Embryonic facial prominence (tissue), 1 donor: ENCODE measurements at regions not wholly inside any gene's neighbourhood (a gene's known extent, or its start where the extent isn't known, plus 50 kb on each side); places are given as distances from the start of the nearest gene placed in this dataset.
"Not testable (repeated sequence)": the region's sequence is repeated elsewhere in the genome, so short reads cannot be mapped to it uniquely, and the experiment has no call there.

Experiments
- DNase-seq: peaks from one replicate; pipeline ENCODE4 v3.0.0-alpha.2; 2016; ENCODE audit errors: extremely low spot score

DNA sequence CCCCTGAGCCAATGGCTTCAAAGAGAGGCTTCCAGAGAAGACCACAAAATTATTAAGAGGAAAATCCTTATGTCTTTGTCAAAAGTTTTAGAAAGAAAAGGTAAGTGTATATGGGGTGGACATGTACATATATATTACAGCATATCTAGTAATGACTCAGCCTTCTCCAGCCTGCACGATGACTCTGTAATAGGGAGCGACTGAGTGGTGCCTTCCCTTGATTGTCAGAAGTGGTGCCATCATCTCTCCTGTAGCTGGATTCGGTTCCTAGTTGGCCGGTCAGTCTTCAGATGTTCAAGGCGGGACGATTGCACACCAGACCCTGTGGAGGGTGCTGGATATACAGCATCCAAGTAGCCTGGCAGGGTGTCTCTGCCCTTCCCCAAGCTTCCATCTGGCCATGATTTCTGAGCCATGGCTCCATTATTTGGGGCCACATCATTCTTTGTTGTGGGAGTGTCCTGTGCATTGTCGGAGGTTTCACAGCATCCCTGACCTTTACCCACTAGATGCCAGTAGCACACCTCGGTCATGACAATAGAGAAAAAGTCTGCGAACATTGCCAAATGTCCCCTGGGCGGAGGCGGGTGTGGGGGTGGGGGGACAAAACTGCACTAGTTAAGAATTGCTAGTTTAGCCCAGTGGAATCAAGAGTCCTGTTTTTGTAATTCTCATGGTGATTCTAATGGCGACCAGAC, 206.2 kb upstream of the KAZN start:
- DNase-seq: no peak

DNA sequence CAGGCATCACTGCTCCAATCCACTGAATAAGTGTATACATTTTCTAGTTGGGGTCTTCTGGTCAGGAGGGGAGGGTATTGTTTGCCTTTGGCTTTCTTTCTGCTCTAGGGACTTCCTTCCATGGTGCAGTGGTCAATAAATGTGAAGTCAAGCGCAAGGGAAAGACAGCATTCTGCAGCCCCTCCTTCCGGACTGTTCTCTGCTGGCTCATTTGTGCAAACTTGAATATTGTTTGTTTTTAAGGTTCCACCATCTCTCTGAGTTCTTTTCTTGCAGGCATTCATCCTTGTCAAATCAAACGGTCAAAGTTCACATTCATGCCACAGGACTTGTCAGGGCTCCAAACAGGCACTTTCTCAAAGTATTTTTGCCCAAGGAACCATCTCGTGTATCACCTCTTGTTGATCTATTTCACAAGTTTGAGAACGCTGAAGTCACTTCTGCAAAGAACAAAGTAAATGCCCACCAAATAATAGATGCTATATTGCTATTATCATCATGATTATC, 205.6 kb upstream of the KAZN start:
- DNase-seq: no peak

DNA sequence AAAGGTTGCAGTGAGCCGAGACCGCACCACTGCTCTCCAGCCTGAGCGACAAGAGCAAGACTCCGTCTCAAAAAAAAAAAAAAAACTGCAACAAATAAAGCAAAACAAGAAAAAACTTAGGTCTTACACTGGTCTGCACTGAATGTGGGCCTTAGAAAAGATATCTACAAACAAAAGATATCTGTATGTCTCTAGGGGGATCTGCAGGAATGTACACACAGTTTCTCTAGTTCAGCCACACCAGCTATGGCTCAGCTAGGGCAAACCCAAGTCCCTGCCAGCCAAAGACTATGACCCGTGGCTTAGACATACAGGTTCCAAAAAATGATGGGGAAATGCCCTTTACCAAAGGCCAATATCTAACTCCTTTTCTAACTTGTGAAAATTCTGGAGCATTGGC, 202.4 kb upstream of the KAZN start:
- no peak for DNase-seq

DNA sequence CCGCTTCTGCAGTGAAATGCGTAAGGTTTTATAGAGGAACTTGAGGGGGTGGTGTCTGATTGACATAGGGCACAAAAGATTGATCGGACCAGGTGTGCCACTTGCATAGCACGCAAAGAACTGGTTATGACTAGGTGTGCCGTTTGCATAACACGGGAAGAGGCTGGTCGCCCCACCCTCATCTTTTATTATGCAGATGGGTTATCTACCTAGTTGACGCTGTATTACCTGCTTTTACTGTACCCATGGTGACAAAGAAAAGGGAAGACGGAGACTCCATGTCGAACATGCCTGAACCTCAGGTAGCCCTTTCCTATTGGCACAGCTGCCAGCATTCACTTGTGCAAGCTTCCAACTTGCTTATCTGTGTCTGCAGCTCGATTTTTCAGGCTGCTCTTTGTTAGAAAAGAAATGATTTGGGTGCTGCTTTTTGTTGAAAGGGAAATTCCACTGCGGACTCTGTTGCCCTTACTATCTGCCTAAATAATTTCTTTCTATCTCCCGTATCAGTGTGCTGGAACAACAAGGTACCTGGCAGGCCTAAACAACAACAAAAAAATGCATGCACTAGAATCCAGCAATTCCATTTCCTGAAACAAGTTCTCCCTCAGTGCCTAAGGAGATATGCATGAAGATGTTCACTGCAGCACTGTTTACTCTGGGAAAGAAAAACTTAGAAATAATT, 194.4 kb upstream of the KAZN start:
- DNase-seq: no peak

DNA sequence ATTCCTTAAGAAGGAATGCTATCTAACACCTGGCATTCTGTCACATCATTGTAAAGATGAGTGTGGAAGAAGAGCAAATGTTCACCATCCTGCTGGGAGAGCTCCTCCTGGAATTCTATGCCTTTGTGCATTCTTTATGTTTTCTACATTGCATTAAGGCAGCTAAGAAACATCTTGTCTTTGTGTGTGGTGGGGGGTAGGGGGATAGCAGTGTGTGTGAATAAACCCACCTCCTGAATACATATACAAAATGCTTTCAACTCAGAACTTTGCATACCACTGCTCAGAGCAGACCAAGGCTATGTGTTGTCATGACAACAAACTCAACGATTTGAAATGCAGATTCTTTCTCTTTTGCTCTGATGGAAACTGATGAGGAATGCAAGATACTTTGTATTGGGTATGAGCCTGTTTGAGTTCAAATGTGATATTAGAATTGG, 193.6 kb upstream of the KAZN start:
- DNase-seq: no peak

DNA sequence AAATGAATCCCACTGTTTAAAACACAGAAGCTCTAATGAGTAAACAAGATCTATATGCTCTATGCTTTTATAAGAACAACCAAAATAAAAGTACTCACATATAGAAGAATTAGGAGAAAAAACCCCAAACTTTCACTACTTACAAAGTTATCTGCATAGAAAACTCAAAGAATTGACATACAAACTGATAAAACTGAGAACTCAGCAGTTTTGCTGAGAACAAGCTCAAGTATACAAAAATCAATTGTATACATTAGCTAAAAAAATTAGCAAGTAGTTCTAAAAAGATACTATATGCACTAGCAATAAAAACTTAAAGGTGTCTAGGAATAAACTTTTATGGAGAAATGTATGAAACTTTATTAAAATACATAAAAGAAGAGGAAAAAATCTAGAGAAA, 186.2 kb upstream of the KAZN start:
- DNase-seq: no peak

DNA sequence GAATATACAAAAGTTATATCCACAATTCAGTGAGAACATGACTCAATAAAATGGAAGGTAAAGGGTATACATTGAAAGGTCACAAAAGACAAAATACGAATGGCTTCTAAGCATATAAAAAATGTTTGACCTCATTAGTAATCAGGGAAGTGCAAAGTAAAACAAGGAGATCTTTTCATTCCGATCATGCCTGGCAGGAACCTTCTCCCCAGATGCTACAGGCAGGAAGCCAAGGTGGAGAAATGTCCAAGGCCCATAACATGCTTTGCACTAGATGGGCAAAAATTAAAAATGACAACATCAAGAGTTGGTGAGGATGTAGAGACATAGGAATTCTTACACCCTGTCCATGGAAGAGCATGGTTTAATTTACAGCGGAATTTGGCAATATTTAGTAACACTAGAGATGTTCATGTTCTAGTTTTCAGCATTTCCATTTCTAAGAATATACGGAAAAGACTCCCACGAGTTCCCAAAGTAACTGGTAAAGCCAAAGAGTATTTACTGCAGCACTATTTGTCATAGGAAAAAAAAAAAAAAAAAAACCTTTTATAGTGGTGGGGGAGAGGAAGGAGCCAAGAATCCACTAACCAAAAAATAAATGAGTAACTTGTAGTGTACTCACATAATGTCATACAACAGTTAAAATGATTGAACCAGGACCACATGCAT, 184.5 kb upstream of the KAZN start:
- DNase-seq: no peak

DNA sequence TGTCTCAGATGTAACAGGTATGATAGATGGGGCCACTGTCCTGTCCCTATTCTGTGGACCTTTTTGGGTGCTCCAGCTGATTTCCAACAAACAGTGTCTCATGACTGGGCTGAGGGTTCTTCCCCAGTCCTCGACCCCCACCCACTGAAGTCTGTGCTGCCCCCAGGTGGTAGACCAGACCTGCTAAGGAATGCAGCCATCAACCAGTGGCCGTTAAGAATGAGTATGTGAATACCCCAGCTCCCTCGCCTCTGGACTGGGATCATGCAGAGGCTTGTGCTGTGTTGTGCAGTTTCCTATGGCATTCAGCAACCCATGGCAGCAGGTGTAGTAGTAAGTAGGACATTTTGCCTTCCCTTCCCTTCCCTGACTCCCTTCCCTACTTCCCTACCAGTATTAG, 183.1 kb upstream of the KAZN start:
- no peak for DNase-seq

DNA sequence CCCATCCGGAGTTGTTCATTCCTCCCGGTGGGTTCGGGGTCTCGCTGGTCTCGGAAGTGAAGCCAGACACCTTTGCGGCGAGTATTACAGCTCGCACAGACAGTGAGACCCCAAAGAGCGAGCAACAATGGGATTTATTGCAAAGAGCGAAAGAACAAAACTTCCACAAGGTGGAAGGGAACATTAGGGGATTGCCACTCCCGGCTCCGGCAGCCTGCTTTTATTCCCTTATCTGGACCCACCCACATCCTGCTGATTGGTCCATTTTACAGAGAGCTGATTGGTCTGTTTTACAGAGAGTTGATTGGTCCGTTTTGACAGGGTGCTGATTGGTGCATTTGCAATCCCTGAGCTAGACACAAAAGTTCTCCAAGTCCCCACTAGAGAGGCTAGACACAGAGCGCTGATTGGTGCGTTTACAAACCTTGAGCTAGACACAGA, 178.7 kb upstream of the KAZN start:
- not testable (repeated sequence) for DNase-seq

DNA sequence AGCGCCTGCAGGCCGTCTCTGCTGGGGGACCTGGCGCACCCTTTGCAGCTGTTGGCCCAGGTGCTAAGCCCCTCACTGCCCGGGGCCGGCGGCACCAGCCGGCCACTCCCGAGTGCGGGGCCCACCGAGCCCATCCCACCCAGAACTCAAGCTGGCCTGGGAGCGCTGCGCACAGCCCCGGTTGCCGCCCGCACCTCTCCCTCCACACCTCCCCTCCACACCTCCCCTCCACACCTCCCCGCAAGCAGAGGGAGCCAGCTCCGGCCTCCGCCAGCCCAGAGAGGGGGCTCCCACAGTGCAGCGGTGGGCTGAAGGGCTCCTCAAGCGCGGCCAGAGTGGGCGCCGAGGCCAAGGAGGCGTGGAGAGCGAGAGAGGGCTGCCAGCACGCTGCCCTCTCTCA, 177.8 kb upstream of the KAZN start:
- DNase-seq: no peak

DNA sequence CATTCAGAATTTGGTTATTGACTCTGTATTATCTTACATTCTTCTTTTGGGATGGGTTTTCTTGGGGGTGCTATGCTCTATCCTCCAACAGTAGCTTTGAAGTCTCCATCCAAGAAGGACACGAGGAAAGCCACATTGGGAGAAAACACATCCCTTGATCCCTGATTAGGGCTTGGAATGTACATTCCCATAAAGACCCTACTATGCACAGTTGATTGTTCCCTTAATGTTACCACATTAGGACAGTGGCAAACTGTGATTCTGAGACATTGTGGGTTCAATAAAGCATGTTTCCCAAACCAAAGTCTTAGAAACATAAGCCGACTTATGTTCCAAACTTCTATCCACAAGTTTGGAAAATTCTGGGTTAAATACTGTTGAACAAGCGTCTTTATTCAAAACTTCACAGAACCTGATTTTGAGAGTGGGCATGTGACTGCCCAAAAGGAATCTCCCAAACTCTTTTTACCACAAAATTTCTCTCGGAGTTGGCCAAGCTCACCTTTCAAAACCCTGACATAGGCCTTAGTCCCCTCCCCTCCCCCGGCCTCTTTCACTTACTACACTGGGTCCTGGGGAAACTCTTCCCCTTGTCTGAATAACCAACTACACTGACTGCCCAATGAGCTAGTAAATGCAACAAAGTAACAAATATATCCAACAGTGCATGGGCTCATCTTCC, 177.0 kb upstream of the KAZN start:
- DNase-seq: no peak

DNA sequence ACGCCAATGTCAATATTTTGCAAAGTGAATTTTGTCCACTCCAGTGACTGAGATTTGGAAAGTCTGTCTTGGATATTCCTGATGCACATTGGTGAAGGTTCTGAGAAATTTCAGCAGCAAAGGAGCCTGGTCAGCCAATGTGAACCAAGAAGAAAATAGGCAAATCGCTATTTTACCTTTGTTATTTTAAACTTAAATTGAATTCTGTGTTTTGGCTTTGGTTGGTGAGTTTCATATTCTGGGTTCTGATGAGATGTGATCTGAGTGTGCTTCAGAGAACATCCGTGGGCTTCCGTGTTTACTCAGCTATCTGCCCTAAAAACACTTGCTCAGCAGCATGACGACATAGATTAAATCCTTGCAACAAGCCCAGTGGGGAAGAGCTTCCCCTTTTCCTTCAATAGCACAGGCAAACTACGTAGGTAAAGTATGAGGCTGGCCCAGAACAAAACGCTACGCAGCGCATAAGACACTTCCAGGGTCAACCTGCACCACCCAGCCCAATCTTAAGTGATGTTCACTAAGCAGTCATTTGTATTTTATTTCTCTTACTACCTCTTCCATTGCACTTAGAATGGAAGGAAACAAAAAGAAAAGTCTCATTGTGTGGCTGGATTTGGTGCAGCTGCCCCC, 176.4 kb upstream of the KAZN start:
- DNase-seq: no peak

DNA sequence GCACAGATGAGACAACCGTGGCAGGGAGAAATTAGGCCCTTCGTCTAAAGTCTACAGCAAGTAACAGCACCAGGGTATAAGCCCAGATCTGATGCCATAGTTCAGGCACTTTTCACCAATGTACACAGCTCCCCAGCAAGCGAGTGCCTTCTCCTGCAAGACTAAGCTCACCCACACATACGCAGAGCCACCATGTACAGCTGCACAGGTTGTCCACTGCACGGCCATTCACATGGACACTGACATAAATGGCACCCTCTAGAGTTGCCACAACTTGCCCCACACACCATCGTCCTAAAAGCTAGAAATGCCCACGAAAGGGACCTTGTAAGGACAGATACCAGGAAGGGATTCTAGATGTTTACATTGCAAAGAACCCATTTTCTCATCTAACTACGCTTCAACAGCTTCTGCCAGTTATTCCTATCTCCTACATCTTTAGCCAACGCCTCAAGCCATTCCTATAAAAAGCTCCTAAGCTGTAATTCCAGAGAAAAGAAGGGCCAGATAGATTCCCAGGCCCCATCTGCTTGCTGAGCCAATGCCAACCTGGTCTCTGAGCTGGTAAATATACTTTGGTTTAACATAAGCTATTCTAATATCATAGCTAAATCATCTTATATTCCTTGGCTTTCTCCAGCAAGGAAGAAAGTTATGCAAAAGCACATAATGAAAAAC, 174.0 kb upstream of the KAZN start:
- DNase-seq: no peak

DNA sequence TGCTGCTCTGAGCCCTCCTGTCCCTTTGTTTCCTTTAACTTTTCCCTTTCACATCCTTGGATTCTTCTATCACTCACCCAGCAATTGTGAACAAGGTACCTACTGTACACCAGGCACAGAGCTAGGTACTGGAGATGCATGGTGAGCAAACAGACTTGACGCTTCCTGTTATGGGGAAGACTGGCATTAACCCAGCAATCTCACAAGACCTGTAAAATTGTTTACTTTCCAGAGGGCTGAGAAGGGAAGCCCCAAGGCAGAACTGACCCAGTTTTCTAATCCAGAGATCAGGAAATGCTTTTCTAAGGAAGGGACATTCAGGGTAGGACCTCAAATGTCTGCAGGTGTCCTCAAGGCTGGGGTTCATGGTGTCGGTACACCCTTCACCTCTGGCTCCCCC, 171.6 kb upstream of the KAZN start:
- DNase-seq: no peak

DNA sequence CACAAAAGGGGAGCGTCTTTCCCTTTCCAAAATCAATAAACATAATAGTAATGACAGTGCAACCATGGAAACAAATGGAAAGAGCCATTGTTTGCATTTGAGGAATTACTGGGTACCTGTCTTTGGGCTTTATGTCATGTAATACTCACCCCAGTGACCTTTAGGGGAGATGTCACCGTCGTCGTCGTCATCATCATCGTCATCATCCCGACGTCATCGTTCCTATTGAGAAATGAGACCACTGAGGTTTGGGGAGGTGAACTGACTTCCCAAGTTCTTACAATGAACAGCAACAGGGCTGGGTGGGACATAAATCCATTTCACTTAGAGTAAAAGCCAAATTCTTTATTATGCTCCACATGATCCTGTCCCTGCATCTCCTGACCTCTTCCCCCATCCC, 168.9 kb upstream of the KAZN start:
- no peak for DNase-seq

DNA sequence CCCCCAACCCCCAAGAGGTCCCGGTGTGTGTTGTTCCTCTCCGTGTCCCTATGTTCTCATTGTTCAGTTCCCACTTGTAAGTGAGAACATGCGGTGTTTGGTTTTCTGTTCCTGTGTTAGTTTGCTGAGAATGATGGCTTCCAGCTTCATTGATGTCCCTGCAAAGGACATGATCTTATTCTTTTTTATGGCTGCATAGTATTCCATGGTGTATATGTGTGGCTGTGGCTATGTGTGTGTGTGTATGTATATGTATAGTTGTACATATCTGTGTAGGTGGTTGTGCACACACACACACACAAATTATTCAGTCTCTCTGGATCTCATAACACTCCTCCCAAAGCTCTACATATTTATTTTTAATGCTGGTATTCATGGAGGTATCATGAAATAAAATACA, 165.8 kb upstream of the KAZN start:
- not testable (repeated sequence) for DNase-seq

DNA sequence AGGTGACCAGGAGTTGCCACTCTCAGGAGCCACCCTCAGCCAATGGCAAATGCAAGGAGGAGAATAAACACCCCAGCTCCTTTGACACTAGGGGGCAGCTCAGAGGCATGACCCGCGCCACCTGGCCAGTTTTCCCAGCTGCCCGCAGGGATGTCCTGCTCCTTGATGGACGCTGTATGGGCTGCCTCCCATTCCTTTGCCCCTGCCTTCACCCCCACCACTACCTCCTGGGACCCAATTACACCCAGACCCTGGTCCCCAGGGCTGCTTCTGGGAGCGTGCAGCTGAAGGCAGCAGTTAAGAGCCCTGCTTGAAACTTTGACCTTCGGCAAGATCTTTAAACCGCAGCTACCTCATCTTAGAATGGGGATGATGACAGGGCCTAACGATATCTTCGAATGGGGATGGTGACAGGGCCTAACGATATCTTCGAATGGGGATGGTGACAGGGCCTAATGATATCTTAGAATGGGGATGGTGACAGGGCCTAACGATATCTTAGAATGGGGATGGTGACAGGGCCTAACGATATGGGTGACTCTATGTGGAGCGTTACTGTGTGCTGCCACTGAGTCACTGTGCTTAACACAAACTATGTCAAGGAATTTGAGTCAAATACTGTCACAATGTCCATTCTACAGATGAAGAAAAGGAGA, 163.0 kb upstream of the KAZN start:
- no peak for DNase-seq

DNA sequence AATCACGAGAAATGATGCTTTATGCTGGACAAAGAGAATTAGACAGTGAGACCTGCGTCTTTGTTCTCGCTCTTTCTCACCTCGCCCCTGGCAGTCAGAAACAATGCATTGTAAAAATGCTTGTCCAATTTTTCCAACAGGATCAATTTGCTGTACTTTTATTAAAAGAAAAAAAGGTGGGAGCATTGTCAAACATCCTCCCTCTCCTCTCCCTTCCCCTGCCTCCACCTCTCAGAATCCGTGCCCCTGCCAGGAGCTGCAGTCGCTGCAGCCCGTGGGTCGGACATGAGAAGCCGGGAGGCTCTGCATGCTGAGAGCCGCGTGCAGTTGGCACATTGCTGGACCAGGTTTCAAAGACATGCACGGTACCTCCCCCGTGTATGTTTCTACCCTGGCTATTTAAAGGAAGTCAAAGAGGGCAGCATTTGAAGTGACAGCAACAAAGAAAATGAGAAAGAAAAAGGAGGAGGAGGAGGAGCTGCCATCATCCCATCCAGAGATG, 161.0 kb upstream of the KAZN start:
- DNase-seq: no peak

DNA sequence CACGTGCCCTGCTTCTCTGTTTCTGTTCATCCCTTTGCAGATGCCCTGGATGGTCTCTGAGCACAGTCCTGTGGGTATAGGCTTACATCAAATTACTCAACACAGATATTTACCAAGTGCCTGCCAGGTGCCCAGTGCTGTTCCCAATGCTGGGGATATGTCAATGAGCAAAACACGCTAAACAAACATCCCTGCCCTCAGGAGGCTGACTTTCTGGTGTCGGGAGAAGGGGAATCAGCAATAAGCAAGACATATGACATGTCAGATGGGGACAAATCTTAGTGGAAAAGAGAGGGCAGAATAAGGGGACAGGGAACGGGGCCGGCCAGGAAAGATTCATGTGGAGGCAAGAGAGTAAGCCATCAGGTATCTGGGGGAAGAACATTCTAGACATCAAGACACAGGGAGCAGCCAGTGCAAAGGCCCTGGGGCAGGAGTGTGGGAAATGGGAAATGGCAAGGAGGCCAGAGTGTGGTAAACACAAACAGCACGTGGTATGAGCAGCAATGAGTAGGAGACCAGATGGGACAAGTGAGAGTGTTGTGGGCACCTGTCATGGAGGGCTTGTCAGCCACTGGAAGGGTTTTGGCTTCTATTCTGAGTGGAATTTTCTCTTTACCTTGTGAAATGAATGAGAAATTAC, 160.2 kb upstream of the KAZN start:
- no peak for DNase-seq

DNA sequence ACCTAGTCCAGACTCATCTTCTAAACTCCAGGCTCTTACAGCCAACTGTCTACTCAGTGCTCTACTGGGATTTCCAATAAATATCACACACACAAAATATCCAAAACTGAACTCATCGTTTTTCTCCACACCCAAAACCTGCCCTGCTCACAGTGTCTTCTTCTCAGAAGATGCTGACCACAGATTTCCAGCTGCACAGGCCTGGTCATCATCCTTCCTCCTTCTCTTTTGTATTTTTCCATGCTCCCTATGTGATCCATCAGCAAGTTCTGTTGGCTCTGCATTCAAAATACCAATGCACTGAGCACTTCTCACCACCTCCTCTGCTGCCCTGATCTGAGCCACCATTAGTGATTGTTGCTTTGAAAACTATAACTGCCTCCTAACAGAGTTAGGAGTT, 159.5 kb upstream of the KAZN start:
- DNase-seq: no peak
